HEK293 (cell line): ENCODE measurements at regions not wholly inside any gene's neighbourhood (a gene's known extent, or its start where the extent isn't known, plus 50 kb on each side); places are given as distances from the start of the nearest gene placed in this dataset.
A peak's percentile ranks its signal among the peaks of the same experiment; 100 is the strongest.

Source experiments
- CTCF ChIA-PET: fragments of 350-600 bp; formaldehyde crosslinking; extraction: SDS; loops from one replicate; lab custom pipeline; 2021; ENCODE audit warnings: antibody characterized with exemption; lab: Yijun Ruan, JAX
- POLR2A ChIA-PET: fragments of 300-600 bp; formaldehyde crosslinking; extraction: SDS; loops from one replicate; lab custom pipeline; 2020; ENCODE audit warnings: antibody characterized with exemption, inconsistent platforms; lab: Yijun Ruan, JAX
- H3K27ac ChIP-seq: fragments of 200-500 bp; sonication (Bioruptor generic); 2 replicates; pipeline ENCODE4 v1.5.1; 2014; ENCODE audit warnings: low read depth, low read length, control low read depth, inconsistent platforms; ENCODE audit errors: extremely low read depth
- H3K36me3 ChIP-seq, 2 experiments: fragments of 200-500 bp in 1 of 2; sonication (Bioruptor generic) in 1 of 2; 1 replicate in 1 of 2; 2 replicates in 1 of 2; pipeline ENCODE4 v1.5.1; 2014 to 2017; ENCODE audit warnings: inconsistent platforms in 2 of 2, low read length in 2 of 2; ENCODE audit not compliant: control insufficient read depth in 2 of 2, insufficient read depth in 1 of 2
- H3K4me1 ChIP-seq: fragments of 200-500 bp; sonication (Bioruptor generic); 2 replicates; pipeline ENCODE4 v1.5.1; 2014; ENCODE audit warnings: mild to moderate bottlenecking, low read length, inconsistent platforms; ENCODE audit not compliant: control insufficient read depth, insufficient read depth
- H3K4me3 ChIP-seq: 2 replicates; pipeline ENCODE4 v1.5.1; 2011; ENCODE audit warnings: low read depth, mild to moderate bottlenecking, control low read depth, low read length, moderate library complexity
- H3K9me3 ChIP-seq: fragments of 200-500 bp; sonication (Bioruptor generic); 2 replicates; pipeline ENCODE4 v1.5.1; 2014; ENCODE audit warnings: low read depth, low read length, inconsistent platforms; ENCODE audit not compliant: control insufficient read depth, insufficient read depth
- MEIS1 ChIP-seq: sonication (generic); formaldehyde crosslinking; IDR thresholded peaks from 2 replicates; pipeline ENCODE4 v1.8.1; 2022; ENCODE audit warnings: missing genetic modification reagents, mild to moderate bottlenecking, borderline replicate concordance
- PRDM1 ChIP-seq: fragments of 450-650 bp; formaldehyde crosslinking; IDR thresholded peaks from 2 replicates; pipeline ENCODE4; 2016; ENCODE audit warnings: missing biosample characterization, missing genetic modification characterization
- SP3 ChIP-seq: fragments of 450-650 bp; formaldehyde crosslinking; IDR thresholded peaks from 2 replicates; pipeline ENCODE4 v1.5.1; 2016; ENCODE audit warnings: missing biosample characterization, missing genetic modification characterization
- ZFP41 ChIP-seq: fragments of 450-650 bp; formaldehyde crosslinking; IDR thresholded peaks from 2 replicates; pipeline ENCODE4 v1.5.1; 2016; ENCODE audit warnings: missing biosample characterization, missing genetic modification characterization, borderline replicate concordance
- ZNF146 ChIP-seq: fragments of 450-650 bp; formaldehyde crosslinking; IDR thresholded peaks from 2 replicates; pipeline ENCODE4 v1.5.1; 2016; ENCODE audit warnings: missing biosample characterization, missing genetic modification characterization
- ZNF324 ChIP-seq: fragments of 450-650 bp; formaldehyde crosslinking; IDR thresholded peaks from 2 replicates; pipeline ENCODE4 v1.5.1; 2016; ENCODE audit warnings: missing biosample characterization, missing genetic modification characterization
- ZNF677 ChIP-seq: fragments of 450-650 bp; IDR thresholded peaks from 2 replicates; pipeline ENCODE4 v1.5.0; 2018; ENCODE audit warnings: missing biosample characterization, mild to moderate bottlenecking, missing genetic modification characterization, moderate library complexity
- ZNF707 ChIP-seq: fragments of 450-650 bp; formaldehyde crosslinking; IDR thresholded peaks from 2 replicates; pipeline ENCODE4 v1.5.1; 2016; ENCODE audit warnings: missing biosample characterization, missing genetic modification characterization
- ZNF830 ChIP-seq: fragments of 450-650 bp; IDR thresholded peaks from 2 replicates; pipeline ENCODE4 v1.5.0; 2018; ENCODE audit warnings: missing biosample characterization, missing genetic modification characterization, low read depth, mild to moderate bottlenecking, moderate library complexity
- ZXDB ChIP-seq: fragments of 450-650 bp; formaldehyde crosslinking; IDR thresholded peaks from 2 replicates; pipeline ENCODE4 v1.5.1; 2016; ENCODE audit warnings: missing biosample characterization, missing genetic modification characterization
- TF ChIP-seq, protein P1 (sequence below): fragments of 450-650 bp; formaldehyde crosslinking; IDR thresholded peaks from 2 replicates; pipeline ENCODE4 v1.5.1; 2016; ENCODE audit warnings: missing biosample characterization, missing genetic modification characterization, low read depth
- TF ChIP-seq, protein P2 (sequence below): fragments of 450-650 bp; formaldehyde crosslinking; IDR thresholded peaks from 2 replicates; pipeline ENCODE4 v1.5.1; 2016; ENCODE audit warnings: missing biosample characterization, missing genetic modification characterization
- TF ChIP-seq, protein P3 (sequence below): fragments of 450-650 bp; formaldehyde crosslinking; IDR thresholded peaks from 2 replicates; pipeline ENCODE4 v1.5.1; 2016; ENCODE audit warnings: missing biosample characterization, missing genetic modification characterization
- TF ChIP-seq, protein P4 (sequence below): fragments of 450-650 bp; formaldehyde crosslinking; IDR thresholded peaks from 2 replicates; pipeline ENCODE4 v1.5.1; 2016; ENCODE audit warnings: missing biosample characterization, missing genetic modification characterization
- TF ChIP-seq, protein P5 (sequence below): fragments of 450-650 bp; formaldehyde crosslinking; IDR thresholded peaks from 2 replicates; pipeline ENCODE4 v1.5.1; 2016; ENCODE audit warnings: missing biosample characterization, missing genetic modification characterization

DNA sequence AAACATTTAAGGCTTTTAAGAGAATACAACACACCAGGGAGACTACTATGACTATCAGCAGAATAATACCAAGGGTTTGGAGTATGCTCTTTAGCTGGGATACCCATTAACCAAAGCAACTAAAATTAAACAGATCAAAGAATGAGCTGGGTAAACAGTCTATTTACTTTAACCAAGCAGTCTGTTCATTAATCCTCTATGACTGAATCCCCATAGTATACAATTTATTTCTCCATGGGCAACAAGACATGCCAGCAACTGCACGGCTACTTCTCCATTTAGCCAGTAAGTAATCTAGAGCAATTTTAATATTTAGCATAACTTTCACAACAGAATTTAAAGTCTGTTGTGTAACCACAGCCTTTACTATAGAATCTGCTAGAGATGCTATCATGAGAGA lies 77.6 kb downstream of the CDO1 start:
- H3K27ac ChIP-seq, result no peak overlapping the region
- TF ChIP-seq ZXDB (no peak), SP3 (tag by site-specific recombination) (no peak), ZFP41 (tag by site-specific recombination) (no peak), ZNF707 (tag by site-specific recombination) (no peak)
- TF ChIP-seq, protein P1, sequence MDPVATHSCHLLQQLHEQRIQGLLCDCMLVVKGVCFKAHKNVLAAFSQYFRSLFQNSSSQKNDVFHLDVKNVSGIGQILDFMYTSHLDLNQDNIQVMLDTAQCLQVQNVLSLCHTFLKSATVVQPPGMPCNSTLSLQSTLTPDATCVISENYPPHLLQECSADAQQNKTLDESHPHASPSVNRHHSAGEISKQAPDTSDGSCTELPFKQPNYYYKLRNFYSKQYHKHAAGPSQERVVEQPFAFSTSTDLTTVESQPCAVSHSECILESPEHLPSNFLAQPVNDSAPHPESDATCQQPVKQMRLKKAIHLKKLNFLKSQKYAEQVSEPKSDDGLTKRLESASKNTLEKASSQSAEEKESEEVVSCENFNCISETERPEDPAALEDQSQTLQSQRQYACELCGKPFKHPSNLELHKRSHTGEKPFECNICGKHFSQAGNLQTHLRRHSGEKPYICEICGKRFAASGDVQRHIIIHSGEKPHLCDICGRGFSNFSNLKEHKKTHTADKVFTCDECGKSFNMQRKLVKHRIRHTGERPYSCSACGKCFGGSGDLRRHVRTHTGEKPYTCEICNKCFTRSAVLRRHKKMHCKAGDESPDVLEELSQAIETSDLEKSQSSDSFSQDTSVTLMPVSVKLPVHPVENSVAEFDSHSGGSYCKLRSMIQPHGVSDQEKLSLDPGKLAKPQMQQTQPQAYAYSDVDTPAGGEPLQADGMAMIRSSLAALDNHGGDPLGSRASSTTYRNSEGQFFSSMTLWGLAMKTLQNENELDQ (tag by site-specific recombination), result no peak
- TF ChIP-seq, protein P2, sequence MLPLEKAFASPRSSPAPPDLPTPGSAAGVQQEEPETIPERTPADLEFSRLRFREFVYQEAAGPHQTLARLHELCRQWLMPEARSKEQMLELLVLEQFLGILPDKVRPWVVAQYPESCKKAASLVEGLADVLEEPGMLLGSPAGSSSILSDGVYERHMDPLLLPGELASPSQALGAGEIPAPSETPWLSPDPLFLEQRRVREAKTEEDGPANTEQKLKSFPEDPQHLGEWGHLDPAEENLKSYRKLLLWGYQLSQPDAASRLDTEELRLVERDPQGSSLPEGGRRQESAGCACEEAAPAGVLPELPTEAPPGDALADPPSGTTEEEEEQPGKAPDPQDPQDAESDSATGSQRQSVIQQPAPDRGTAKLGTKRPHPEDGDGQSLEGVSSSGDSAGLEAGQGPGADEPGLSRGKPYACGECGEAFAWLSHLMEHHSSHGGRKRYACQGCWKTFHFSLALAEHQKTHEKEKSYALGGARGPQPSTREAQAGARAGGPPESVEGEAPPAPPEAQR (tag by site-specific recombination), result no peak
- TF ChIP-seq, protein P3, sequence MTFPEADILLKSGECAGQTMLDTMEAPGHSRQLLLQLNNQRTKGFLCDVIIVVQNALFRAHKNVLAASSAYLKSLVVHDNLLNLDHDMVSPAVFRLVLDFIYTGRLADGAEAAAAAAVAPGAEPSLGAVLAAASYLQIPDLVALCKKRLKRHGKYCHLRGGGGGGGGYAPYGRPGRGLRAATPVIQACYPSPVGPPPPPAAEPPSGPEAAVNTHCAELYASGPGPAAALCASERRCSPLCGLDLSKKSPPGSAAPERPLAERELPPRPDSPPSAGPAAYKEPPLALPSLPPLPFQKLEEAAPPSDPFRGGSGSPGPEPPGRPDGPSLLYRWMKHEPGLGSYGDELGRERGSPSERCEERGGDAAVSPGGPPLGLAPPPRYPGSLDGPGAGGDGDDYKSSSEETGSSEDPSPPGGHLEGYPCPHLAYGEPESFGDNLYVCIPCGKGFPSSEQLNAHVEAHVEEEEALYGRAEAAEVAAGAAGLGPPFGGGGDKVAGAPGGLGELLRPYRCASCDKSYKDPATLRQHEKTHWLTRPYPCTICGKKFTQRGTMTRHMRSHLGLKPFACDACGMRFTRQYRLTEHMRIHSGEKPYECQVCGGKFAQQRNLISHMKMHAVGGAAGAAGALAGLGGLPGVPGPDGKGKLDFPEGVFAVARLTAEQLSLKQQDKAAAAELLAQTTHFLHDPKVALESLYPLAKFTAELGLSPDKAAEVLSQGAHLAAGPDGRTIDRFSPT (tag by site-specific recombination), result no peak
- H3K9me3 ChIP-seq, result no peaks in the 10 kb centered on the region
- no peaks in the 10 kb centered on the region for H3K4me1 ChIP-seq
- no peak overlapping the region for H3K4me3 ChIP-seq
- H3K36me3 ChIP-seq, result no peaks in the 10 kb centered on the region
- ChIA-PET POLR2A (no interaction called here), CTCF (interaction anchor here (0.6 to 1.1 kb wide), 2 partner anchors 59 to 103 kb away, joined by 3 read pairs; no protein-coding TSS in a partner anchor)

DNA sequence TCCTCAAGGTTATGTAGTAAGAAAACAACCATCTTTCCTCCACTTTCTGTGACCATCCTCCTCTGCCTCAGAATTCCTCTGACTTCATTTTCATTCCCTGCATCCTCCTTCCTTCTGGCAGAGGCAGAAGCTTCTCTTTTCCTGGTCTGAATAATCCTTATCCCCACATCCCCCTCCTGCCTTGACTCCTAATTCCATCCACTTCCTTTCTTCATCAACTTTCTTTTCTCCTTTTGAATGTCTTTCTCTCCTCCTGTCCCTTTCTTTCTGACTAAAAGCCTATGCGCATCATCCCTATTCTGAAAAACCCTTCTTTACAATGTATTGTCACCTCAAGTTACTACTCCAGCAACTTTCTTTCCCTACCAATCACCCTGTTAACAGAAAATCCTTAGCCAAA lies 79.0 kb downstream of the CDO1 start:
- H3K4me1 ChIP-seq, result no peaks in the 10 kb centered on the region

More for the DNA sequence above, 79.0 kb downstream of the CDO1 start:
- POLR2A ChIA-PET, result no interaction called here
- Histone ChIP-seq H3K27ac (no peak overlapping the region), H3K4me3 (no peak overlapping the region), H3K9me3 (no peaks in the 10 kb centered on the region), H3K36me3 (no peaks in the 10 kb centered on the region)
- CTCF ChIA-PET, result no interaction called here
- TF ChIP-seq, protein P4, sequence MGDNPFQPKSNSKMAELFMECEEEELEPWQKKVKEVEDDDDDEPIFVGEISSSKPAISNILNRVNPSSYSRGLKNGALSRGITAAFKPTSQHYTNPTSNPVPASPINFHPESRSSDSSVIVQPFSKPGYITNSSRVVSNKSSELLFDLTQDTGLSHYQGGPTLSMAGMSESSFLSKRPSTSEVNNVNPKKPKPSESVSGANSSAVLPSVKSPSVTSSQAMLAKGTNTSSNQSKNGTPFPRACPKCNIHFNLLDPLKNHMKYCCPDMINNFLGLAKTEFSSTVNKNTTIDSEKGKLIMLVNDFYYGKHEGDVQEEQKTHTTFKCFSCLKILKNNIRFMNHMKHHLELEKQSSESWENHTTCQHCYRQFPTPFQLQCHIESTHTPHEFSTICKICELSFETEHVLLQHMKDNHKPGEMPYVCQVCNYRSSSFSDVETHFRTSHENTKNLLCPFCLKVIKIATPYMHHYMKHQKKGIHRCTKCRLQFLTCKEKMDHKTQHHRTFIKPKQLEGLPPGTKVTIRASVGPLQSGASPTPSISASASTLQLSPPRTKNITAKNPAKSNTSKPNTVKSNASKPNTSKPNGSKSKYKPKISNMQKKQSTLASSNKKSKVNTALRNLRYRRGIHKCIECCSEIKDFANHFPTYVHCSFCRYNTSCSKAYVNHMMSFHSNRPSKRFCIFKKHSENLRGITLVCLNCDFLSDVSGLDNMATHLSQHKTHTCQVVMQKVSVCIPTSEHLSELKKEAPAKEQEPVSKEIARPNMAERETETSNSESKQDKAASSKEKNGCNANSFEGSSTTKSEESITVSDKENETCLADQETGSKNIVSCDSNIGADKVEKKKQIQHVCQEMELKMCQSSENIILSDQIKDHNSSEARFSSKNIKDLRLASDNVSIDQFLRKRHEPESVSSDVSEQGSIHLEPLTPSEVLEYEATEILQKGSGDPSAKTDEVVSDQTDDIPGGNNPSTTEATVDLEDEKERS (tag by site-specific recombination), result no peak
- no peak for TF ChIP-seq ZNF830 (tag by site-specific recombination)
- no peak for TF ChIP-seq ZNF677
- TF ChIP-seq MEIS1 (CRISPR knock-in tag), result no peak
- TF ChIP-seq ZNF146 (tag by site-specific recombination), result no peak
- no peak for TF ChIP-seq ZNF324
- TF ChIP-seq, protein P5, sequence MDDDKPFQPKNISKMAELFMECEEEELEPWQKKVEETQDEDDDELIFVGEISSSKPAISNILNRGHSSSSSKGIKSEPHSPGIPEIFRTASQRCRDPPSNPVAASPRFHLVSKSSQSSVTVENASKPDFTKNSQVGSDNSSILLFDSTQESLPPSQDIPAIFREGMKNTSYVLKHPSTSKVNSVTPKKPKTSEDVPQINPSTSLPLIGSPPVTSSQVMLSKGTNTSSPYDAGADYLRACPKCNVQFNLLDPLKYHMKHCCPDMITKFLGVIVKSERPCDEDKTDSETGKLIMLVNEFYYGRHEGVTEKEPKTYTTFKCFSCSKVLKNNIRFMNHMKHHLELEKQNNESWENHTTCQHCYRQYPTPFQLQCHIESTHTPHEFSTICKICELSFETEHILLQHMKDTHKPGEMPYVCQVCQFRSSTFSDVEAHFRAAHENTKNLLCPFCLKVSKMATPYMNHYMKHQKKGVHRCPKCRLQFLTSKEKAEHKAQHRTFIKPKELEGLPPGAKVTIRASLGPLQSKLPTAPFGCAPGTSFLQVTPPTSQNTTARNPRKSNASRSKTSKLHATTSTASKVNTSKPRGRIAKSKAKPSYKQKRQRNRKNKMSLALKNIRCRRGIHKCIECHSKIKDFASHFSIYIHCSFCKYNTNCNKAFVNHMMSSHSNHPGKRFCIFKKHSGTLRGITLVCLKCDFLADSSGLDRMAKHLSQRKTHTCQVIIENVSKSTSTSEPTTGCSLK (tag by site-specific recombination), result no peak
- TF ChIP-seq PRDM1 (tag by site-specific recombination), result peak; percentile 62; the same call in 1 of the 2 replicates
